ENCODE measurements at regions not wholly inside any gene's neighbourhood (a gene's known extent, or its start where the extent isn't known, plus 50 kb on each side); places are given as distances from the start of the nearest gene placed in this dataset.

DNA sequence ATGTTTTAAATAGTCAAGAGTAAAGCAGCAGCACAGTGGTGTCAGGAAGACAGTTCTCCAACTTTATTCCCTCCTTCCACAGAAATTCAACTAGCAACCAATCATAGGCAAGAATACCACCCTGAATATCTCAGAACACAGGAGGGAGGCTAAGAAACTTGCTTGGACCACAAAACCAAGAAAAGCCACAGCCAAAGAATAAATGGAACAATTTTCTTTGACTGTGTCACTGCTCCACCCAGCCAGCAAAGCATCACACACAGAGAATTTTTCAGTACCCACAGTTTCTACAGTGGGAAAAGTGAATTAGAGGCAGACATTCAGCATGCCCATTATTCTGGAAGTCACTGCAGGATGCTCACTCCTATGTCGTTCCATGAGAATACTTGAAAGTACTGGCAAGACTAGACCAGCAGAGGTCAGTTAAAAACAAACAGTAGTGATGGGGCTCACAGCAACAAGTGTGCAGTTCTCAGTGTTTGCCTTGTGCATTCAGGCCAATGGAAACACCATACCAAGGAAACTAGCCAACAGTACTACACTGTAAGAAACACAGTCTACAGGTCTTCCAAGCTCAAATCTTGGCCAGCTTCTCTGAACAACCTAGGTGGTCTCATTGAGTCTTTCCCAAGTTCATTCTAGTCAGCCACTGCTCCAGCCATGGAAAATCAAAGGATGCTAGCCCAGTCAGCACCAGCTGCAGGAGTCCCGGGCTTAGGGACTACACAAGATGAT lies 56.8 kb upstream of the FOXG1 start:
- Histone ChIP-seq H3K79me2 (ENCODE audit: control insufficient read depth, insufficient read depth, low read length) (no peaks in the 10 kb centered on the region), H4K20me1 (ENCODE audit: control insufficient read depth, extremely low read depth, insufficient read depth, low read length) (no peaks in the 10 kb centered on the region), H3K4me3 (ENCODE audit: control insufficient read depth in 2 of 3, extremely low read depth in 1 of 3, insufficient read depth in 2 of 3, low read depth in 1 of 3, low read length in 3 of 3) (no peak overlapping the region), H3K4me2 (ENCODE audit: control insufficient read depth, extremely low read depth, insufficient read depth, low read depth, low read length) (no peak overlapping the region), H3K9me1 (ENCODE audit: control insufficient read depth, extremely low read depth, insufficient read depth, low read length) (no peaks in the 10 kb centered on the region), H3K36me3 (ENCODE audit: control insufficient read depth in 2 of 2, extremely low read depth in 1 of 2, insufficient read depth in 2 of 2, low read length in 2 of 2) (no peaks in the 10 kb centered on the region), H3K27ac (ENCODE audit: control insufficient read depth, insufficient read depth, low read length) (no peak overlapping the region), H3K4me1 (ENCODE audit: control insufficient read depth, extremely low read depth, insufficient read depth, low read length) (peaks cover 6% of the 10 kb centered on the region), H2AFZ (ENCODE audit: control insufficient read depth, low read length) (no peak overlapping the region), H3K9ac (ENCODE audit: control insufficient read depth, extremely low read depth, insufficient read depth, low read length) (no peak overlapping the region), H3K9me3 (ENCODE audit: control insufficient read depth, low read depth, low read length) (no peaks in the 10 kb centered on the region), H3K27me3 (ENCODE audit: control insufficient read depth, extremely low read depth, insufficient read depth, low read length) (no peaks in the 10 kb centered on the region)
- TF ChIP-seq, protein P1, sequence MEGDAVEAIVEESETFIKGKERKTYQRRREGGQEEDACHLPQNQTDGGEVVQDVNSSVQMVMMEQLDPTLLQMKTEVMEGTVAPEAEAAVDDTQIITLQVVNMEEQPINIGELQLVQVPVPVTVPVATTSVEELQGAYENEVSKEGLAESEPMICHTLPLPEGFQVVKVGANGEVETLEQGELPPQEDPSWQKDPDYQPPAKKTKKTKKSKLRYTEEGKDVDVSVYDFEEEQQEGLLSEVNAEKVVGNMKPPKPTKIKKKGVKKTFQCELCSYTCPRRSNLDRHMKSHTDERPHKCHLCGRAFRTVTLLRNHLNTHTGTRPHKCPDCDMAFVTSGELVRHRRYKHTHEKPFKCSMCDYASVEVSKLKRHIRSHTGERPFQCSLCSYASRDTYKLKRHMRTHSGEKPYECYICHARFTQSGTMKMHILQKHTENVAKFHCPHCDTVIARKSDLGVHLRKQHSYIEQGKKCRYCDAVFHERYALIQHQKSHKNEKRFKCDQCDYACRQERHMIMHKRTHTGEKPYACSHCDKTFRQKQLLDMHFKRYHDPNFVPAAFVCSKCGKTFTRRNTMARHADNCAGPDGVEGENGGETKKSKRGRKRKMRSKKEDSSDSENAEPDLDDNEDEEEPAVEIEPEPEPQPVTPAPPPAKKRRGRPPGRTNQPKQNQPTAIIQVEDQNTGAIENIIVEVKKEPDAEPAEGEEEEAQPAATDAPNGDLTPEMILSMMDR (optimal IDR thresholded peaks at IDR 0.05 in 1 of 3, IDR thresholded peaks at IDR 0.05 in 1 of 3, conservative IDR thresholded peaks at IDR 0.05 in 1 of 3; ENCODE audit: extremely low read depth in 1 of 3, insufficient read depth in 2 of 3, low read length in 3 of 3), result no peak
- no peak for TF ChIP-seq EZH2 (IDR thresholded peaks at IDR 0.05; ENCODE audit: low read length)
- dilution Hi-C loops (cut with MboI; ENCODE audit: extremely low pct_ligation_motif_present, low sequenced_read_pairs), result no loop called here
- FAIRE-seq, result no peak
- no peak for DNase-seq (ENCODE audit: low read depth, low spot score)

Small RNA genes in the stretch of these regions (small RNA-seq; reads per million reads assigned to genes)
- 0 reads per million in 3 experiments for gene EIF4A1P12 (ENCODE audit: insufficient read length in 3 of 3, low read depth in 3 of 3, low replicate concordance in 1 of 3)
- 0 reads per million in 3 experiments for gene MIR3171 (ENCODE audit: insufficient read length in 3 of 3, low read depth in 3 of 3, low replicate concordance in 1 of 3)
- gene MIR4307 (ENCODE audit: insufficient read length in 3 of 3, low read depth in 3 of 3, low replicate concordance in 1 of 3), result 0 reads per million in 3 experiments

Measured in keratinocyte (primary cell).